ENCODE measurements at regions not wholly inside any gene's neighbourhood (a gene's known extent, or its start where the extent isn't known, plus 50 kb on each side); places are given as distances from the start of the nearest gene placed in this dataset.

- TF ChIP-seq CTCF (IDR thresholded peaks at IDR 0.05) (no peak), USF2 (IDR thresholded peaks at IDR 0.05; ENCODE audit: borderline replicate concordance, low read depth, low read length) (no peak), GABPA (IDR thresholded peaks at IDR 0.05; ENCODE audit: low read depth) (no peak), RFX5 (IDR thresholded peaks at IDR 0.05; ENCODE audit: low read length) (no peak), TEAD4 (IDR thresholded peaks at IDR 0.05; ENCODE audit: borderline replicate concordance, insufficient read depth) (no peak), EP300 (IDR thresholded peaks at IDR 0.05; ENCODE audit: borderline replicate concordance in 1 of 2, low read depth in 1 of 2, low read length in 1 of 2) (no peak), RXRA (IDR thresholded peaks at IDR 0.05; ENCODE audit: borderline replicate concordance, low read depth) (no peak), RAD21 (IDR thresholded peaks at IDR 0.05; ENCODE audit: low read length) (no peak), NFIC (IDR thresholded peaks at IDR 0.05; ENCODE audit: borderline replicate concordance) (no peak), ZBTB33 (IDR thresholded peaks at IDR 0.05; ENCODE audit: borderline replicate concordance, low read depth) (no peak)
Measured at GRCh38 chr5:163244445-163244987, 192.9 kb upstream of the CCNG1 start.

Data from SK-N-SH (cell line).